Vagina (tissue), 2 donors: ENCODE measurements at regions not wholly inside any gene's neighbourhood (a gene's known extent, or its start where the extent isn't known, plus 50 kb on each side); places are given as distances from the start of the nearest gene placed in this dataset.

Experiments used
- DNase-seq, 2 donors: peaks; one replicate each; pipeline ENCODE4 v3.0.0-alpha.2; 2017; ENCODE audit errors: extremely low spot score in 2 of 2
- H3K27ac ChIP-seq: fragments of 200-600 bp; sonication (generic); one replicate; pipeline ENCODE4 v1.5.1; 2019
- H3K27me3 ChIP-seq: fragments of 200-600 bp; sonication (generic); one replicate; pipeline ENCODE4 v1.5.1; 2019
- H3K36me3 ChIP-seq, 2 donors: fragments of 200-600 bp; sonication (generic); one replicate each; pipeline ENCODE4 v1.5.1; 2017 to 2019
- H3K4me1 ChIP-seq: fragments of 200-600 bp; sonication (generic); one replicate; pipeline ENCODE4 v1.5.1; 2019
- H3K4me3 ChIP-seq, 2 donors: fragments of 200-600 bp; sonication (generic); 1 replicate in 1 of 2; 2 replicates in 1 of 2; pipeline ENCODE4 v1.5.1; 2016 to 2019
- H3K9me3 ChIP-seq: fragments of 200-600 bp; sonication (generic); one replicate; pipeline ENCODE4 v1.5.1; 2019
- CTCF ChIP-seq, 3 experiments: fragments of 450-650 bp in 2 of 3; fragments of 200-600 bp in 1 of 3; sonication (generic) in 1 of 3; IDR thresholded peaks; one replicate each; pipeline ENCODE4 v1.5.1; 2017 to 2019; ENCODE audit warnings: antibody characterized with exemption in 3 of 3, mild to moderate bottlenecking in 2 of 3, moderate library complexity in 2 of 3
- POLR2A ChIP-seq, 2 donors: fragments of 450-650 bp; IDR thresholded peaks; one replicate each; pipeline ENCODE4 v1.6.1; 2017; ENCODE audit warnings: antibody characterized with exemption in 2 of 2, mild to moderate bottlenecking in 2 of 2, moderate library complexity in 2 of 2
- POLR2AphosphoS5 ChIP-seq, 2 donors: sonication (generic); formaldehyde crosslinking; IDR thresholded peaks; one replicate each; pipeline ENCODE4 v1.9.0; 2017; ENCODE audit warnings: antibody characterized with exemption in 2 of 2, mild to moderate bottlenecking in 2 of 2, low read depth in 1 of 2; ENCODE audit not compliant: insufficient read depth in 1 of 2
- intact Hi-C: fragments of 100-400 bp; cut with DNase I; formaldehyde crosslinking; loops from one replicate; pipeline ENCODE4 v1.15.1; 2023

- TF ChIP-seq POLR2A (IDR thresholded peaks at IDR 0.05) = no peak
- no peak for TF ChIP-seq CTCF (IDR thresholded peaks at IDR 0.05)
- no peak for TF ChIP-seq POLR2AphosphoS5 (IDR thresholded peaks at IDR 0.05; ENCODE audit: insufficient read depth in 1 of 2, low read depth in 1 of 2)
- peak in 1 of 2 donors; percentile 58 for DNase-seq
- intact Hi-C loops = no loop called here
These were observed 66.6 kb upstream of the ZNF479 start for GRCh38 chr7:57198801-57199200.

GRCh38 chr7:57199252-57199651 is 67.0 kb upstream of the ZNF479 start:
- Histone ChIP-seq H3K4me3 (no peak overlapping the region), H3K4me1 (no peaks in the 10 kb centered on the region), H3K36me3 (no peaks in the 10 kb centered on the region), H3K27ac (no peak overlapping the region), H3K27me3 (no peaks in the 10 kb centered on the region), H3K9me3 (peaks cover 5% of the 10 kb centered on the region)
- TF ChIP-seq CTCF (IDR thresholded peaks at IDR 0.05) = no peak
- no peak for TF ChIP-seq POLR2AphosphoS5 (IDR thresholded peaks at IDR 0.05; ENCODE audit: insufficient read depth in 1 of 2, low read depth in 1 of 2)
- TF ChIP-seq POLR2A (IDR thresholded peaks at IDR 0.05) = no peak
- intact Hi-C loops = no loop called here
- DNase-seq = peak in 1 of 2 donors; percentile 58

More at GRCh38 chr7:57198801-57199200, 66.6 kb upstream of the ZNF479 start:
- Histone ChIP-seq H3K36me3 (no peaks in the 10 kb centered on the region), H3K4me1 (no peaks in the 10 kb centered on the region), H3K27me3 (no peaks in the 10 kb centered on the region), H3K4me3 (no peak overlapping the region), H3K27ac (no peak overlapping the region), H3K9me3 (peaks cover 5% of the 10 kb centered on the region)

- H3K9me3 ChIP-seq = peaks cover 5% of the 10 kb centered on the region
- TF ChIP-seq POLR2AphosphoS5 (IDR thresholded peaks at IDR 0.05; ENCODE audit: insufficient read depth in 1 of 2, low read depth in 1 of 2) = no peak
- TF ChIP-seq POLR2A (IDR thresholded peaks at IDR 0.05) = no peak
- TF ChIP-seq CTCF (IDR thresholded peaks at IDR 0.05) = no peak
- H3K27me3 ChIP-seq = no peaks in the 10 kb centered on the region
- H3K36me3 ChIP-seq = no peaks in the 10 kb centered on the region
- DNase-seq = no peak
- H3K4me3 ChIP-seq = no peak overlapping the region
- no peaks in the 10 kb centered on the region for H3K4me1 ChIP-seq
- no peak overlapping the region for H3K27ac ChIP-seq
- intact Hi-C loops = no loop called here
These were observed 69.0 kb upstream of the ZNF479 start for GRCh38 chr7:57201021-57201894.

GRCh38 chr7:57201895-57202210 is 69.6 kb upstream of the ZNF479 start:
- H3K36me3 ChIP-seq = no peaks in the 10 kb centered on the region
- H3K27me3 ChIP-seq = no peaks in the 10 kb centered on the region
- peak in 1 of 2 donors; percentile 43 for DNase-seq
- H3K4me3 ChIP-seq = no peak overlapping the region
- no peaks in the 10 kb centered on the region for H3K4me1 ChIP-seq
- intact Hi-C loops = no loop called here
- TF ChIP-seq CTCF (IDR thresholded peaks at IDR 0.05) = no peak
- no peak for TF ChIP-seq POLR2A (IDR thresholded peaks at IDR 0.05)
- no peak for TF ChIP-seq POLR2AphosphoS5 (IDR thresholded peaks at IDR 0.05; ENCODE audit: insufficient read depth in 1 of 2, low read depth in 1 of 2)
- H3K9me3 ChIP-seq = peaks cover 5% of the 10 kb centered on the region
- no peak overlapping the region for H3K27ac ChIP-seq

- peaks cover 5% of the 10 kb centered on the region for H3K9me3 ChIP-seq
- TF ChIP-seq POLR2A (IDR thresholded peaks at IDR 0.05) (no peak), POLR2AphosphoS5 (IDR thresholded peaks at IDR 0.05; ENCODE audit: insufficient read depth in 1 of 2, low read depth in 1 of 2) (no peak), CTCF (IDR thresholded peaks at IDR 0.05) (no peak)
- no peaks in the 10 kb centered on the region for H3K4me1 ChIP-seq
- no peak overlapping the region for H3K4me3 ChIP-seq
- H3K36me3 ChIP-seq = no peaks in the 10 kb centered on the region
- H3K27ac ChIP-seq = no peak overlapping the region
- DNase-seq = peak in 1 of 2 donors; percentile 43
- intact Hi-C loops = no loop called here
- no peaks in the 10 kb centered on the region for H3K27me3 ChIP-seq
These were observed 70.0 kb upstream of the ZNF479 start for GRCh38 chr7:57202274-57202673.
